ENCODE measurements at regions not wholly inside any gene's neighbourhood (a gene's known extent, or its start where the extent isn't known, plus 50 kb on each side); places are given as distances from the start of the nearest gene placed in this dataset.

DNA sequence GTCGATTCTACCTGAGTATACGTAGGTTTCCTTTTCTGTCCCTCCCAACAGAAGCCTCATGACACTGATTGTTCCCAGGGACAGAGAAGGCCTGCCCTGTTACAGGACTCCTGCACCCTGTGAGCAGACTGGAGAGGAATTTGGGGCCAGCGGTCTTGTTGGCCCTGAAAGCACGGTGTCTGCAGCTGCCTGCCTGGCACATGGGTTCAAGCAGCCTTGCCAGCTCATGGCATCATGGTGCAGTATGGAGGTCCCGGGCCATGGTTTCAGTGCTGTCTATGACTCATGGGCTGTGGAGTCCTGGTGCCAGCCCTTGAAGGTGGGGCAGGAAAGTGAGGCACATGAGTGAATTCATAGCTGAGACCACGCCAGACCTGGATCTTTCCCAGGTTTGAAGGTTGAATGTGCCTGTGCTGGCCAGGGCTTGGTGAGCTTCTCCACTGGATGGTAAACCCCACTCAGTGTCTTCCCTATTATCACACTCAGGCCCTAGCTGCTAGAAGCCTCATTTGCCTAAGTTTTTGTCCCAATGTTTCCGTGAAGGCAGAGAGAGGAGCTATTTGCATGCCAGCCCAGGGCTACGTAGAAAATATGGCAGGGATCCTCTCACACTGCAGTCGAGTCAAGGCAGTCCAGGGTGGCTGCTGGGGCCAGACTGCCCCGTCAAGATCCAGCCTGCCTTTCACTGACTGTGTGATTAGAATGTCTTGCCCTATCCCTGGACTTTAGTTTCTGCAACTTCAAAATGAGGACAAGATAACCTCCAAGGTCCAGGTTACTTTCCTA, 277.2 kb upstream of the CCL2 start:
- DNase-seq (ENCODE audit: low read depth) = no peak

DNA sequence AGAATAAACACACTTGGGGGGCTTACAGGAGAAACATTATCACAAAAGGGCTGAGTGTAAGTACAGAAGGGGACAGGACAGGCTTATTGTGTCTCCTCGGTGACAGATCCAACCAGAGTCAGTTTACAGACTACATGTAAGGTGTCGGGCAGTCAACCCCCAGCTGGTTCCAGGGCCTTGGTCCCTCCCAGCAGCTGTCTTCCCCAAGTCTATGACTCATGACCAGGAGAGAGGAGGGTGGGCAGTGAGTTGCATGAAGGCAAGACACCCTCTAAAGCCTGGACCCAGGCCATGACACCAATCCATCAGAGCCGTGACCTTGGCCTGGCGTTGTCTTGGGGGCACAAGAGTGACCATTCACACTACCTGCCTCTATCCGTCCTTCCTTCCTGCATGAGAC, 276.2 kb upstream of the CCL2 start:
- DNase-seq (ENCODE audit: low read depth) = no peak

DNA sequence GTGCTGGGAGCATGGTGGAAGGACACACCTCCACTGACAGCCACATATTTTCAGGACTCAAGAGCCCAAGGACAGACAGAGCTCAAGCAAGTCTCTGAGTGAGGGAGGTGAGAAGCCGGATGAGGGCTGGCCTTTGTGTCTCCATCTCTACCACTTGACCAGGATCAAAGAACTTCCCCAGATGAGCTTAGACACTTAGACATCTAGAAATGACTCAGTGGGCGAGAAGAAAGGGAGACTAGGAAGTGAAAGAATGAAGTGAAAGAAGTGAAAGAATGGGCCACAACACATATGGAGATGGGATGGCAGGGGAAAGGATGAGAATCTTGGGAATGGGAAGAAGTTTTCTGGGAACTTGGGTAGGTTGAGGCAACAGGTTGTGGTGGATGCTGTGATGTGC, 274.9 kb upstream of the CCL2 start:
- no peak for DNase-seq (ENCODE audit: low read depth)

DNA sequence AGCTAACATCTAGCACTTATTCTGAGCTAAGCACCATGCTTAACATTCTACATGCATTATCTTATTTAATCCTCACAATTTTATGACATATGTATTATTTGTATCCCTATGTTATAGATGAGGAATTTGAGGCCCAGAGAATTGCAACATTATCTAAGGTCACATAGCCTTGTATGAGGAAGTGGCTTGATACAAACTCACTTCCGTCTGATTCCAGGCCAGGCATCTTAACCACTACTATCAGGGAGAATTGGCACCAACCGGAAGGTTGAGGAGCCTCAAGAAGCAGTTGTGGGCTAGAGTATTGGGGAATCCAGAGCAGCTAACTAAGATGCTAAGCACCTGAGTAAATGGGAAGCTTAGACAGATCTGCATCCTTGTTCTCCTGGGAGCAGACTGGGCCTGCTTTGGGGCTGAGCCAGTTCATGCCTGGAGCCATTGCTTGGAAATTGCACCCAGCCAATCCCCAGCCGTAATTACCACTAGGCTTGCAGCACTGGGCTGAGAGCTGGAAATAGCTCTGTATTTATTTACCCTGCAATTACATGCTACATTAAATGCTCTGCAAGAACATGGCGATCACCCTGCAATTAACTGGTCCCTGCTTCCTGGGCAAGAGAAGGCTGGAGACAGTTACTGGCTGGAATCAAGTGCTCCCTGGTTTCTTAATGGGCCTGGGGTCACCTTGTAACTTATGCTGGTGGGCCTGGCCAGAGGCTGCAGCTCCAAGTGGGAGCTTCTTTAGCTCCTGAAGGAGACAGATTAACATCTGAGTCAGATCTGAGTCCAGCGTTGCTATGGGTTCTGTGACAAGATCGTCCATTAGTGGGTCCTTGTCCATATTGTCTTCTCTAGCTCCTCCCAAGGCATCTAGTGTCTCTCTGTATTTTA, 273.1 kb upstream of the CCL2 start:
- DNase-seq (ENCODE audit: low read depth) = no peak

DNA sequence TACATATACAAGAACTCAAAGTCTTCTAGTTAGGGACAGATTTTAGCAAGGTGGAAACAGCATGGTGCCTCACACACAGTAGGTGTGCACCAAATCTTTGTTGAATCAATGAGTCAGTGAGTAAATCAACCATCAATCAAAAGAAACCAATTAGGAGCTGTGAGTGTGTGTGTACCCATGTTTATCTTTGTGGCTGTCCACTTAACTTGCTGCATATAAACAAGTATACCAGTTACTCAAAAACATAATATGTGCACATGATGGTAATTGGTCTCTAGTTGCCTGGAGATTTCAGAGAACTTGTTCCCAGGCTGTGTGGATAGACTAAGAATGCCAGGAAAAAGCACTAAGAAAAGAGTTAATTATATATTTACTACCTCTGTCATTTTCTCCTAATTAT, 272.2 kb upstream of the CCL2 start:
- DNase-seq (ENCODE audit: low read depth) = no peak

DNA sequence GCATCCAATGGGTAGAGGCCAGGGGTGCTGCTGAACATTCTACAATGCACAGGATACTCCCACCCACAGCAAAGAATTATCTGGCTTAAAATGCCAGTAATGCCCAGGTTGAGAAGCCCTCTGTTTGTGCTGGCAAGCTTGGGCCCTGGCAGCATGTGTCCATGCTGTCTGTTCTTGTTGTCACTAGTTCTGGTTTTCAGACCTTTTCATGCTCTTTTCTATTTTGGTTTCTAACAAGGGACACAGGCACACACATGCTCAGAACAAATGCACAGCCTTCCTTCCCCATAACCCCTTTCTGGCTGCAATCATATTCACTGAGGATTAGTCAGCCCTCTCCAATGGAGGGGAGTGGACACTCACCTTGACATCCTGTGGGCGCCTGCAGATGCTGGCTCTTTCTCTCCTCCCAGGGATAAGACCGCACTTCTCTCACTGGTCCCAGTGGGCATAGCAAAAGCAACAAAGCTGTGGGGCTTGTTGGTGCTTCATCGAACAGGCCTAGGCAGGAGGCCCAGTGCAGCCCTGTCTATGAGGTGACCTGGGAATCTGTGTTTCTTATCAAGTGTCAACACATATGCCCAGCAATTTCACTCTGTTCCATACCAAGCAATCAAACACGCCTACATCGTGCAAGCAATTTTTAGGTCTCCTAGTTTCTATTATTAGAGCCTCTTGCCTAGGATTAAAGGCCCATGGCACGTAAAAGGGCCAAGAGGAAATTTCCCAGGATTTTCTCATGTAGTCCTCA, 271.1 kb upstream of the CCL2 start:
- DNase-seq (ENCODE audit: low read depth) = no peak

DNA sequence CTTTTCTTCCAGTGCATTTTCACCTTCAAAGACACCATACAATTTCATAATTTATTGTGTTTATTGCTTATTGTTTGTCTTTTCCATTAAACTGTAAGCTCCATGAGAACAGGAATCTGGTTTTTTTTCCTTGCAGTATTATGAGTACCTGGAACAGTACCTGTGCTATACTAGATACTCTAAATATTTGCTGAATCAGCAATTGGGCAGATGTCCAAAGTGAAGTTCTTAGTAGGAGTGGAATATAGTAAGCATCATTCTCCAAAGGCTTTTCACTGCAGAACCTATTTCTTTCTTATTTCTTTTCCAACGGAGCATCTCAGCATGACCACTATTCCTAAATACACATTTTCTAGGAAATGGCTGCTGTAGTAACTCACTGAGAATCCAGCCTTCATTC, 269.0 kb upstream of the CCL2 start:
- no peak for DNase-seq (ENCODE audit: low read depth)

DNA sequence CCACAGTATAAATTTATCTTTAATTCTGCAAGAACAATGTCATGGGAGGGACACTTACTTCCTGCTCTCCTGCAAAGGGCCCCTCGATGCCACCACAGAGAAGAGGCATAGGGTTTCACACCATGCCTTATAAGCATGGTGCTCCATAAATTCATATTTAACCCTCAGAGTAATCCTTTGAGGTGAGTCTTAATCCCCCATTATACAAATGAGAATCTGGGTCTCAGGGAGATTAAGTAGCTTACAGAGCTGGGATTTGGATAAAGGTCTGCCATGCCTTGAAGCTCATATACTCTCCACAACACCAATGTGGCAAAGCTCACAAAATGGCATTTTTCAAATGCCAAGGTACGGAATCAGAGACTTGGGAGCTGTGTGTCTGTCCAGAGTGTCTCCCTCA, 268.5 kb upstream of the CCL2 start:
- no peak for DNase-seq (ENCODE audit: low read depth)

DNA sequence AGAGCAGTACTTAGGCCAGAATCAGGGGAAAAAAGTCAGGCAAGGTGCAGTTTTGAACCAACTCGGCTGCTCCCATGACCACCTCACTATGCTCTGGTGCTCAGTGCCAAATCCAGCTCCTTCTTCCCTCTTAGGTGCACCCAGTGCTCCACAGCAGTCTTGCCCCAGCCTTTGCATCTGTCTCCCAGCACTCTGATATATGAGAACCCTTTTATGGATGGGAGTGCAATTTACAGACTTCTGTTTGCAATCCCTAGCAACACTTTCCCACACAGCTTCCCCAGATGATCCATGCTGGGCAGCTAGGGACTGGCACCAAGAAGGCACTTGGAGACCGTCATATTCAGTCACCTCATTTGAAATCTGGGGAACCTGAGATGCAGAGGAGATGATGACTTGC, 267.9 kb upstream of the CCL2 start:
- no peak for DNase-seq (ENCODE audit: low read depth)

DNA sequence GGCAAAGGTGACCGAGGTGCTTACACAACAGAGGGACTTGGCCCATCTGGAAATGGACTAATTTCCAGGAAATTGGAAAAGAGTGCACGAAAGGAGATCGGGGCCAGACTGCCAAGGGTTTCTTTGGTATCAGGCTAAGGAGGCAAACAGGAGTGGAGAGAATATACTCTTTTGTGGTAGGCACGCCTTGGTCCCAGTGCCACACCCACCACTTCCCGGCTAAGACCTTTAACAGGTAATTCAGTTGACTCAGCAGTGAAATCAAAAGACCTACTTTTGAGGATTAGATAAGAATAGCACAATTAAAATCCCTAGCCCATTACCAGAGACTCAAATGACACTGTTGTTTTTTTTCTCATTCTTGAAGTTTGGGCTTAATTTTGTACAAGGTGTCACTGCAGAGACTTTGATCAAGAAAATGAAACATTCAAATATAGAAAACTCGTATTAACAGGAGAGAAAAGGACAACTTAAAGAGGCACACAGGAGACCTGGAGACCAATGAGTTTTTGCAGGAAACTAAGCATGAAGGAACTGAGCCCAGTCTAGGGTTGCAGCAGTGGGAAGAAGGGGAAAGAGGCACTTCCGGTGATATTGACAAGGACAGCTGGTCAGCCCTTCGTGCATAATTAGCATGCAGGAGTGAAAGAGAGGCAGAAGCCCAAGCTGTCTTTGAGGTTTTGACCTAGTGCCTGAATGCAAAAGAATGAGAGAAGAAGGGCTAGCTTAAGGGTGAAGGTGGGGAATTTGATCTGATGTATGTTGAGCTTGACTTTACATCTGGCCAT, 265.5 kb upstream of the CCL2 start:
- no peak for DNase-seq (ENCODE audit: low read depth)

DNA sequence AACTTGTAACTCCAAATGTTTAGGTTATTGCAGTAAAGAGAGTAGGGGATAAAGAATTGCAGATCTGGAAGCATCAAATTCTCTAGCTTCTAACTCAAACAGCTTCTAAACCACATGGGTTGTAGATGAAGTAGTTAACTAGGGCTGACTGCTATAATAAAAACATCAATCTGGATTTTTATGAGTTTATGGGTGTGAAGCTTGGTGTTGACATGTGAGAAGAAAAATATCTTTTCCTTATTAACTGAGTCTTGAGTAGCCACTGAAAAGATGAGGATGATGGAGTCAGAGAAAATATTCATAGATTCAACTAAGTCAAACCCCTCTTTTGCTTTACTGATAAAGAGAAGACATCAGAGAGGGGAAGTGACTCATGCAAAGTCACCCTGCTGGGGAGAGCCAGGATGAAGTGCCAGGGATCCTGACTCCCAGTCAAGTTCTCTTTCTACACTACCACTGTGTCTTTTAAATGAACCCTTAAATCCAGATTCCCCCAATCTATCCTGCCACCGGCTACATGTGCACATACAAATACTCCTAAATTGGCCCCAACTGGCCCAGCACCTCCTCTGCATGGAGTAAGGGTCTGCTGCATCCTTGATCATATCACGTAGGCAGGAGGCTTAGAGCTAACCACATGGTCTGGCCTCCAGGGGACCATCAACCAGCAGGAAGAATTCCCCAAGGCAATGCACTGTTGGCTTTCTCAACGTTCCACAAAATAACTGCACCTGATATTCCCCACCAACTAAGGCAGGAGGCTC, 264.0 kb upstream of the CCL2 start:
- no peak for DNase-seq (ENCODE audit: low read depth)

DNA sequence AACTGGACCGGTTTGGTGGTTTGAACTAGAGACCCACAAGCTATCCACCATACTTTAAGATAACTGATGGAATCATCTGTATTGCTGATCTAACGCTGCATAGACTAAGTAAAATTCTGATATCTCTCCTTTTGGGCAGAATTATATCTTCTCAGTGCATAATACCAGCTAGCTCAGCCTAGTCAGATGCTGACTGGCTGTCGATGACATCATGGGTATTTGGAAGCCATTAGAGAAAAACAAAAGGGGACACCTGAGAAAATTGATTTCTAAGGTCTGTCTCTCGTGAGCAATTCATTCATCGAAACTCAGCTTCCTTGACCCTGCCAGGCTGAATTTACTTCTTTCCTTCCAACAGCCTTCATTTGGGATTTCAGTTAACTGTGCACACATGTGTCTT, 263.0 kb upstream of the CCL2 start:
- DNase-seq (ENCODE audit: low read depth) = no peak

DNA sequence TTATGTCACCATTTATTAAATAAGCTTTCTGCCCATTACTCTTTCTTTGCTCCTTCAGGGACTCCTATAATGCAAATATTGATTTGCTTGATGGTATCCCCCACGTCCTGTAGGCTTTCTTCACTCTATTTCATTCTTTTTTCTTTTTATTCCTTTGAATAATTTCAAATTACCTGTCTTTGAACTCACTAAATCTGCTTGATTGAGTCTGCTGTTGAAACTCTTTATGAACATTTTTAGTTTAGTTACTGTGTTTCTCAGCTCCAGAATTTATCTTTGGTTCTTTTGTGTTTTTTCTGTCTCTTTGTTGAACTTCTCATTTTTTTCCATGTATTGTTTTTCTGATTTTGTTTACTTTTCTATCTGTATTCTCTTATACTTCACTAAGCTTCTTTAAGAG, 254.4 kb upstream of the CCL2 start:
- DNase-seq (ENCODE audit: low read depth) = no peak

DNA sequence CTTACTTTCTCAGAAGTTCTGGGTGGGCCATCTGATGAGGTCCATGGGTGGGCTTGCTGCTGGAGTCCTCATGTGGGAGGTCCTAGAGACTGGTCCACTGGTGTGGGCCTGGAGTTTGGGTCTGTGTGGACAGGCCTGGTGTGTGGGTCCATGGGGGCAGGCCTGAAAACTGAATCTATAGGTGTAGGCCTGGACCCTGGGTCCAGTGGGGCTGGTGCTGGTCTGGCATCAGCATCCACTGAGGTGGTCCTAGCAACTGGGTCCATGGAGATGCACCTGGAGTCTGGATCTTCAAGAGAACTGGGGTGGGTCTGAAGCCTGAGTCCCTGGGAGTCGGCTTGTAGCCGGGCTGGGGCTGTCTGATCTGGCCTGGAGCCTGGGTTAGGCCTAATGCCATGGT, 253.8 kb upstream of the CCL2 start:
- no peak for DNase-seq (ENCODE audit: low read depth)

DNA sequence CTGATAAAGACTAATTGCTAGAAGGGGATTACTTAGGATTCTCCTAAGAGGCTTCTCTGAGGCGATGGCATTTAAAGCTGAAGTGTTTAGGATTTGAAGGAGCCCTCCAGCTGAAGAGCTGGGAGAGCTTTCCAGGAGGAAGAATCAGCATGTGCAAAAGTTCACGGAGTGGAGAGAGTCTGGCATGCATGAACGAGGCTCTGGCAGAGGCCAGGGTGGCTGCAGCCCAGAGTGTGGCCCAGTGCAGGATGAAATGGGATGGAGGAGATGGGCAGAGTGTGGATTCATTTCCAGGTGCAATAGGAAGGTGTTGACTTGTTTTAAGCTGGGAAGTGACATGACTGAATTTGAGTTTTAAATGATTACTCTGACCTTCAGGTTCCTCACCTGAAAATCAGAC, 249.0 kb upstream of the CCL2 start:
- DNase-seq (ENCODE audit: low read depth) = no peak

DNA sequence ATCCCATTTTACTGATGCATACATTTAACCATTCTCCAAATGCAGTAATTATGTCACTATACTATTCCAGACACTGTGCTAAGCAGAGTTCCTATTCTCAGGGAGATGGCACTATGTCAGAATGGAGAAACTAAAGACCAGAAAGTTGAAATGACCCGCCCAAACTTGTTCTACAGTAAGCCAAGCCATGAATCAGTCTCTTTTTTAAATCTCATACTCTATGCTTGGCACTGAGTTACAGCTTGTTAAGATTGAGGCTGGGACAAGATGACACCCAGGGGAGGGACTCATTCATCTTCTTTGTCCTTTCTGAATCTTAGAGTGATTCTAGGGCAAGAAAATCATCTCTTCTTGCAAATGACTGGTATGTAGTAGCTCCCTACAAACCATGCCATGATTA, 247.0 kb upstream of the CCL2 start:
- no peak for DNase-seq (ENCODE audit: low read depth)

DNA sequence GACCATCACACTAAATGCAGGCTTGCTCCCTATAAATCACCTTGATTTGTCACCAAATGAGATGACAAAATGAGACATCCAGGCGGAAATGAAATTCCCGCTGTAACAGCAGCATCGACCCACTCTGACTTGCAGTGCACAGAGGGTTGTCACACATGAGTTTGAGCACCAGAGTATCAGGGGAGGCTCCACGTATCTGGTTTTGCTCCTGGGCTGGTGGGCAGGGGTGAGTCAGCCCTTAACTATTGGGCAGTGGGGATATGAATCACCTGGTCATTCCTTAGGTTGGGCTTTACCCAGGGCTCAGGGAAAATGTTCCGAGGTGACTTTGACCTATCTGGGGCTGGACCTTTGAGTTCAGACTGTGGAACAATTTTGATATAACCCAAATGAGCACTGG, 245.2 kb upstream of the CCL2 start:
- DNase-seq (ENCODE audit: low read depth) = no peak

DNA sequence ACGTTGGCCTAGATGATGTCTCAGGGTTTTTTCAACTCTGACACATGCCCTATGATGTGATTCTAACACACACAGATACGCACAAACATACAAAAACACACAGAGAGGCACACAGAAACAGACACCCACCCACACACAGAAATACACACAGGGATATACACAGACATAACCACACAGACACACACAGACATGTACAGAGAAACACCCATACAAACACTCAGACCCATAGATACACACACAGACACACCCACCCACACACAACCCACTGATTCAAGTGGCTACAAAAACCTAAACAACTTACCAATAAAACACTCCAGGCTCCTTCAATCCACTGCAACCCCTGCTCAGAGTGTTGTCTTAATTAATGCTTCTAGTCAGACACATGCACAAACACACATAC, 244.6 kb upstream of the CCL2 start:
- no peak for DNase-seq (ENCODE audit: low read depth)

DNA sequence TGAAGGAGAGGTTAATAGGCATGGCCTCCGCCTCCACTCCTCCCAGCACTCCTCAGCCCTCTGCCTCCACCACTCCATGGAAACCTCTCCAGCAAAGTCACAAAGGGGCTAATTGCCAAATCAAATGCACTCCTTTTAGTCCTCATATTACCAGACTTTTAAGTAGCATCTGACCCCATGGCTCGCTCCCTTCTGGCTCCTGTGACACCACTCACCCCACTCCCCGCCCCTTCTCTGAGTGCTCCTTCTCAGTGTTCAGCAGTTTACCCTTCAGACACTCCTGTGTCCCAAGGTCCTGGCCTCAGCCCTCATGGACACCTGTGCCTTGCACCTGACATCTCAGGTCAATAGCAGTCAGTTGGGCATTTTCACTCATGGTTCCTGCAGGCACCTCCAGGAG, 243.5 kb upstream of the CCL2 start:
- no peak for DNase-seq (ENCODE audit: low read depth)

DNA sequence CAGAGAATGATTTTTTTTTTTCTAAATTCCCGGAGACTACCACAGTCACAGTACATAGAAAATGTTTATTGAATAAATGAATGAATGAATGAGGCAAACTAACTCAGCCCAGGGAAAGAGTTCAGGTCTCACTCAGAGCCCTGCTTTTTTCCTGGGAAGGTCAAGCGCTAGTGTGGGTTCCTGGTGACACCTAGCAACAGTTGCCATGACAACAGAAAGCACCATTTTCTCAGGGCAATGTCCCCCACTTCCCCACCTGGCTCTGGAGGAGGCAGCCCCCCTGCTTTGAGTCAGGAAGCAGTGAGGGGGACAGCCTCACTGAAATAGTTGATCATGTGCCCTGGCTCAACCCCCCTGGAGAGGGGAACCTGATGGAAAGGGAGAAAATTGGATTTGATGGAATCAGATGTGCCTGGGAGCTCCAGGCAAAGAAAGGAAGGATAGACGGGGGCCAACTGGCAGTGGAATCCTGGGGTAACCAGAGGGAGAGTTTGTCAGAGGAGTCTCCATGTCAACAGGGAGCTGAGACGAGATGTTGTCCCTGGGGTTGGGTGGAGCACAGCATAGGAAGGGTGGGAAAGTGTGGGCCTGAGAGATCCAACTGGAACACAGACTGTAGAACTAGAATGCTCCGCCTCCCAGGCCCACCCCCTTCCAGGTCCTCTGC, 242.2 kb upstream of the CCL2 start:
- no peak for DNase-seq (ENCODE audit: low read depth)

DNA sequence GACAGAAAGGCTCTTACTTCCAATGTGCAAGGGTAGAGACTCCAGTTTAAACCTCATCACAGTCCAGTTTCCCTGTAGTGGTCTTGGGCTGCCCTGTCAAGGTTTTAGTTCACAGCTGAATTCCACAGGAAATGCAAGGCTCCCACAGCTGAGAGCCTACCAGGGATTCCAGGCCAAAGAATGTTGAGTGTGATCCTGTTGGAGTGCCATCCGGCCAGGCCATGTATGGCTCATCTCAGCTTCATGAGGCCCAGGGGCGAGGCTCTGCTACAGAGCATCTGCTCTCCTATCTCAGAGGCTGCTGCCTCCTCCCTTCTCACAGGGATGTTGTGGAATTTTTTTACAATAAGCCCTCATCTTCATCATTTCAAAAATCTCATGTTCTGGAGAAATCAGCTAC, 239.8 kb upstream of the CCL2 start:
- DNase-seq (ENCODE audit: low read depth) = no peak

Data from fibroblast of the conjunctiva (primary cell).